ENCODE measurements at regions not wholly inside any gene's neighbourhood (a gene's known extent, or its start where the extent isn't known, plus 50 kb on each side); places are given as distances from the start of the nearest gene placed in this dataset.

DNA sequence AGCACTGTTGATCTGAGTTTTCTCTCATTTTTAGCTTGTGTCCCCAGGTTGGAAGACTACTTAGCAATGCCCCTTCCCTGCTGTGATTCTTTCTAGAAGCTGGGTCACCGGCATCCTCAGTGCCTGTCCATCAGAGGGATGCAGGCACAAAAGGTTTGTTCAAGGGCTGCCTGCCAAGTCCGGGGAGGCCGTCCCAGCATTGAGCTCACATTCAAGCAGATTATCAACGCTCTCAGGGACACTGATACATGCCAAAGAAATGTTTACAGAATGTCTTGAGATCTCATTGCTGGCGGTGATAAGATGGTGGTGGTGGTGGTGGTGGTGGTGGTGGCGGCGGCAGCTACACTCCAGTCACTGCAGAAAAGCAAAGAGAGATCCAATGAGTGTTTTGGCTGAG is 79.6 kb upstream of the VCX3A start:
- TF ChIP-seq, protein P1, sequence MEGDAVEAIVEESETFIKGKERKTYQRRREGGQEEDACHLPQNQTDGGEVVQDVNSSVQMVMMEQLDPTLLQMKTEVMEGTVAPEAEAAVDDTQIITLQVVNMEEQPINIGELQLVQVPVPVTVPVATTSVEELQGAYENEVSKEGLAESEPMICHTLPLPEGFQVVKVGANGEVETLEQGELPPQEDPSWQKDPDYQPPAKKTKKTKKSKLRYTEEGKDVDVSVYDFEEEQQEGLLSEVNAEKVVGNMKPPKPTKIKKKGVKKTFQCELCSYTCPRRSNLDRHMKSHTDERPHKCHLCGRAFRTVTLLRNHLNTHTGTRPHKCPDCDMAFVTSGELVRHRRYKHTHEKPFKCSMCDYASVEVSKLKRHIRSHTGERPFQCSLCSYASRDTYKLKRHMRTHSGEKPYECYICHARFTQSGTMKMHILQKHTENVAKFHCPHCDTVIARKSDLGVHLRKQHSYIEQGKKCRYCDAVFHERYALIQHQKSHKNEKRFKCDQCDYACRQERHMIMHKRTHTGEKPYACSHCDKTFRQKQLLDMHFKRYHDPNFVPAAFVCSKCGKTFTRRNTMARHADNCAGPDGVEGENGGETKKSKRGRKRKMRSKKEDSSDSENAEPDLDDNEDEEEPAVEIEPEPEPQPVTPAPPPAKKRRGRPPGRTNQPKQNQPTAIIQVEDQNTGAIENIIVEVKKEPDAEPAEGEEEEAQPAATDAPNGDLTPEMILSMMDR (IDR thresholded peaks at IDR 0.05; ENCODE audit: low read depth, low read length, missing control alignments), result no peak

DNA sequence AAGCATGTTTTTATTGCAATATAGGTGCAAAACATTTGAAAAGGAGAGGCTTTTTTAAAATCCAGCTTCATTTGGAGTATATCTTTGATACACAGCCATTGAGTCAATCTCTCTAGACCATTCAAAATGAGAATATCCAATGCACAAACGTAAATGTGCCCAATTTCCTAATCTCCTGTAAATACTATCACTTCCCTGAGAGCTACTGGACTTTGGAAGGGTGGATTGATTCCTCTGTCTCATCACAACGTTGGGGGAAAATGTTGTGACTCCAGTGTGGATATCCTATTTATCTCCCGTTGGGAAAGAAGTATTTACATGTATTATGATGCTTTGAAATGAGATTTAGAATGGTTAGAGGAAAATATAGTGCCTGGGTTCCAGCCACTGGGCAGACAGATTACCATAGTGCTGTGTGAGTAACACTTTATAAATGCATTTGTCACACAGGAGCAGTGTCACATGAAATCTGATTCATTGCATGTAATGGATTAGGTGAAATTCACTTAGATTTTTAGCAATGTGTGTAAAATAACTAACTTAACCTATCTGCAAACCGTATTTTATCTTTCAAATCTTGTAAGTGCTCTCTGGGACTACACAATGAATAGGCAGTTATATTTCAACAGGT is 64.4 kb upstream of the VCX3A start:
- DNase-seq (ENCODE audit: low read depth), result no peak
- no peak overlapping the region for H3K4me3 ChIP-seq (ENCODE audit: low read depth, low read length)
- TF ChIP-seq, protein P1 (IDR thresholded peaks at IDR 0.05; ENCODE audit: low read depth, low read length, missing control alignments), result no peak

More for the DNA sequence above, 79.6 kb upstream of the VCX3A start:
- H3K4me3 ChIP-seq (ENCODE audit: low read depth, low read length), result no peak overlapping the region
- DNase-seq (ENCODE audit: low read depth), result no peak

Data from GM12864 (cell line).